ENCODE measurements at regions not wholly inside any gene's neighbourhood (a gene's known extent, or its start where the extent isn't known, plus 50 kb on each side); places are given as distances from the start of the nearest gene placed in this dataset.

DNA sequence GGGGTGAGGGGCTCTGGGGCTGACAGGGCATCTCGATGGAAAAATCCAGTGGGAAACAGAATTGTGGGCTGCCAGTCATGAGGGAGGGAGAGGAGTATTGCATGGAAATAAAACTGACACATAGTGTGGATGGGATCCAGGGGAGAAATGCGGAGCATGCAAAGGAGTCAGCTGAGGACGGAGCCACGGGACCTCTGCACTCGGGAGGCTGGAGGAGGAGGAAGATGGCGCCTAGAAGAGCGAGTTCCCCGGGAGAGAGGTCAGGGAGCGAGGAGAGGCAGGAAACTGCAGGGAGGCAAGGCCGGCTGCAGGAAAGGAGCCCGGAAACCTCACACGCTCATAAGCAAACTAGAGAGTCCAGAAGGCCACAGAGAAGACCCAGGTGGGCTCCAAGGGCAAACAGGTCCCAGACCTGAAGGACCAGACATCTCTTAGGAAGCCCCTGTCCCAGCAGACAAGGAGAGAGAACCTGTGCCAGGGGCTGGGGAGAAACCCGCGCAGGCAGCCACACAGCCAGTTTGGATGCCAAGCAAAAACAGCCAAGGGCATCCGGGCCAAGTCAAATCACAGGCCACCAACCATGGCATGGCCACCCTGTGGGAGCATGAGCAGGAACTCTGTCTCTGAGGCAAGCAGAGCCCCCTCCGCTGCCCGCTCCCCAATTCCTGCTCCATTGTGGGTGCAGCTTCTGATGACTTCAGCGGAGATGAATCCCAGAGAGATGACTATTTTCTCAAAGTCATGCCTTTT is 218.8 kb upstream of the ID2 start:
- no peaks in the 10 kb centered on the region for H3K9me3 ChIP-seq (ENCODE audit: control insufficient read depth, low read length)
- Mint-ChIP-seq H3K27me3 (ENCODE audit: insufficient read depth) (no peaks in the 10 kb centered on the region), H3K9me3 (no peaks in the 10 kb centered on the region), H3K27ac (no peak overlapping the region), H3K4me3 (no peak overlapping the region), H3K4me1 (peaks cover 12% of the 10 kb centered on the region), H3K36me3 (ENCODE audit: low read depth) (no peaks in the 10 kb centered on the region)
- 92 to 95% methylated on average over 11 to 18 of the region's 18 CpGs for WGBS, 2 experiments (ENCODE audit: insufficient coverage in 1 of 2, insufficient read length in 1 of 2)
- H3K4me1 ChIP-seq (ENCODE audit: control insufficient read depth, insufficient read depth, low read length), result peaks cover 3% of the 10 kb centered on the region
- no peaks in the 10 kb centered on the region for H3K36me3 ChIP-seq (ENCODE audit: control insufficient read depth, insufficient read depth, low read length)
- H3K27ac ChIP-seq (ENCODE audit: low read depth, low read length), result no peak overlapping the region
- TF ChIP-seq, protein P1, sequence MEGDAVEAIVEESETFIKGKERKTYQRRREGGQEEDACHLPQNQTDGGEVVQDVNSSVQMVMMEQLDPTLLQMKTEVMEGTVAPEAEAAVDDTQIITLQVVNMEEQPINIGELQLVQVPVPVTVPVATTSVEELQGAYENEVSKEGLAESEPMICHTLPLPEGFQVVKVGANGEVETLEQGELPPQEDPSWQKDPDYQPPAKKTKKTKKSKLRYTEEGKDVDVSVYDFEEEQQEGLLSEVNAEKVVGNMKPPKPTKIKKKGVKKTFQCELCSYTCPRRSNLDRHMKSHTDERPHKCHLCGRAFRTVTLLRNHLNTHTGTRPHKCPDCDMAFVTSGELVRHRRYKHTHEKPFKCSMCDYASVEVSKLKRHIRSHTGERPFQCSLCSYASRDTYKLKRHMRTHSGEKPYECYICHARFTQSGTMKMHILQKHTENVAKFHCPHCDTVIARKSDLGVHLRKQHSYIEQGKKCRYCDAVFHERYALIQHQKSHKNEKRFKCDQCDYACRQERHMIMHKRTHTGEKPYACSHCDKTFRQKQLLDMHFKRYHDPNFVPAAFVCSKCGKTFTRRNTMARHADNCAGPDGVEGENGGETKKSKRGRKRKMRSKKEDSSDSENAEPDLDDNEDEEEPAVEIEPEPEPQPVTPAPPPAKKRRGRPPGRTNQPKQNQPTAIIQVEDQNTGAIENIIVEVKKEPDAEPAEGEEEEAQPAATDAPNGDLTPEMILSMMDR (conservative IDR thresholded peaks at IDR 0.05), result no peak
- DNase-seq, result no peak
- no peak overlapping the region for H3K4me3 ChIP-seq (ENCODE audit: low read length)
- H3K27me3 ChIP-seq (ENCODE audit: control insufficient read depth, insufficient read depth, low read length, poor library complexity, severe bottlenecking), result no peaks in the 10 kb centered on the region
- no peak overlapping the region for H3K9ac ChIP-seq (ENCODE audit: extremely low read depth, low read length, poor library complexity, severe bottlenecking)

DNA sequence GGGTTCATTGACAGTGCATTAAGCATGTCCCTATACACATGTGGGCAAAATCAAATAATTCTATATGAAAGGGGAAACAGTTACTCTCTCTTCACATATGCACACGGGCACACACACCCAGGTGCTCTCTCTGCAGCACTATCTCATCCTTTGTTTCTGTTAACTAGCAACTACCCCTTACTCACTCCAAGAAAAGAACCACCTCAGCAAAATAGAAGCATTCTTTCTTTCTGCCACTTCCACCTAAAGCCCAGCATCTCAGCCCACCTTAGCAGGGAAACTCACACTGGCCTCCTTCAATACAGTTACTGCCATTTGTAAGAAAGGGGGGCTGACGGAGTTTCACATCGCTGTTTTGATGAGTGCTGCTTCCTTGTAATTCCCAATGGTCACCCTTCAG is 216.3 kb upstream of the ID2 start:
- WGBS, 2 experiments (ENCODE audit: insufficient coverage in 1 of 2, insufficient read length in 1 of 2), result 82 to 93% methylated on average over 2 to 3 of the region's 3 CpGs
- peaks cover 6% of the 10 kb centered on the region for H3K4me1 Mint-ChIP-seq
- no peaks in the 10 kb centered on the region for H3K4me1 ChIP-seq (ENCODE audit: control insufficient read depth, insufficient read depth, low read length)
- no peaks in the 10 kb centered on the region for H3K9me3 Mint-ChIP-seq
- no peaks in the 10 kb centered on the region for H3K27me3 Mint-ChIP-seq (ENCODE audit: insufficient read depth)
- no peak overlapping the region for H3K27ac ChIP-seq (ENCODE audit: low read depth, low read length)
- no peak for DNase-seq
- H3K36me3 ChIP-seq (ENCODE audit: control insufficient read depth, insufficient read depth, low read length), result no peaks in the 10 kb centered on the region
- H3K27me3 ChIP-seq (ENCODE audit: control insufficient read depth, insufficient read depth, low read length, poor library complexity, severe bottlenecking), result no peaks in the 10 kb centered on the region
- H3K9ac ChIP-seq (ENCODE audit: extremely low read depth, low read length, poor library complexity, severe bottlenecking), result no peak overlapping the region
- H3K9me3 ChIP-seq (ENCODE audit: control insufficient read depth, low read length), result no peaks in the 10 kb centered on the region
- TF ChIP-seq, protein P1 (conservative IDR thresholded peaks at IDR 0.05), result no peak
- no peak overlapping the region for H3K4me3 Mint-ChIP-seq
- H3K27ac Mint-ChIP-seq, result no peak overlapping the region
- no peak overlapping the region for H3K4me3 ChIP-seq (ENCODE audit: low read length)
- H3K36me3 Mint-ChIP-seq (ENCODE audit: low read depth), result no peaks in the 10 kb centered on the region

GRCh38 chr2:8469709-8470493 is 212.0 kb upstream of the ID2 start:
- peaks cover 2% of the 10 kb centered on the region for H3K27me3 Mint-ChIP-seq (ENCODE audit: insufficient read depth)
- H3K9me3 Mint-ChIP-seq, result no peaks in the 10 kb centered on the region
- WGBS, 2 experiments (ENCODE audit: insufficient coverage in 1 of 2, insufficient read length in 1 of 2), result 86 to 94% methylated on average over 5 to 11 of the region's 11 CpGs
- Histone ChIP-seq H3K27ac (ENCODE audit: low read depth, low read length) (no peak overlapping the region), H3K36me3 (ENCODE audit: control insufficient read depth, insufficient read depth, low read length) (no peaks in the 10 kb centered on the region), H3K9me3 (ENCODE audit: control insufficient read depth, low read length) (no peaks in the 10 kb centered on the region), H3K4me1 (ENCODE audit: control insufficient read depth, insufficient read depth, low read length) (no peaks in the 10 kb centered on the region), H3K9ac (ENCODE audit: extremely low read depth, low read length, poor library complexity, severe bottlenecking) (no peak overlapping the region), H3K27me3 (ENCODE audit: control insufficient read depth, insufficient read depth, low read length, poor library complexity, severe bottlenecking) (no peaks in the 10 kb centered on the region), H3K4me3 (ENCODE audit: low read length) (no peak overlapping the region)
- DNase-seq, result no peak
- no peak overlapping the region for H3K4me3 Mint-ChIP-seq
- no peak overlapping the region for H3K27ac Mint-ChIP-seq
- TF ChIP-seq, protein P1 (conservative IDR thresholded peaks at IDR 0.05), result no peak
- peaks cover 5% of the 10 kb centered on the region for H3K4me1 Mint-ChIP-seq
- H3K36me3 Mint-ChIP-seq (ENCODE audit: low read depth), result no peaks in the 10 kb centered on the region

Data from endodermal cell (in vitro differentiated cells).